ENCODE measurements at regions not wholly inside any gene's neighbourhood (a gene's known extent, or its start where the extent isn't known, plus 50 kb on each side); places are given as distances from the start of the nearest gene placed in this dataset.

- H3K27me3 ChIP-seq (ENCODE audit: control insufficient read depth in 5 of 5, insufficient read depth in 4 of 5, low read length in 5 of 5): peaks cover 3 to 12% (median 8%) of the 10 kb centered on the region in 5 donors
- H3K36me3 ChIP-seq (ENCODE audit: control insufficient read depth in 5 of 5, insufficient read depth in 5 of 5, low read length in 5 of 5): no peaks in the 10 kb centered on the region
- H3K4me3 ChIP-seq (ENCODE audit: low read depth in 1 of 5, low read length in 5 of 5): no peak overlapping the region
- H3K27ac ChIP-seq (ENCODE audit: low read depth, low read length): no peak overlapping the region
- H3K9ac ChIP-seq (ENCODE audit: low read length in 5 of 5): no peak overlapping the region
- H3K9me3 ChIP-seq (ENCODE audit: control insufficient read depth in 5 of 5, low read length in 5 of 5): no peaks in the 10 kb centered on the region
- H3K4me1 ChIP-seq (ENCODE audit: control insufficient read depth in 5 of 5, insufficient read depth in 5 of 5, low read length in 5 of 5): no peaks in the 10 kb centered on the region
Measured at GRCh38 chr6:1257778-1258177, 54.1 kb upstream of the FOXQ1 start.

DNA sequence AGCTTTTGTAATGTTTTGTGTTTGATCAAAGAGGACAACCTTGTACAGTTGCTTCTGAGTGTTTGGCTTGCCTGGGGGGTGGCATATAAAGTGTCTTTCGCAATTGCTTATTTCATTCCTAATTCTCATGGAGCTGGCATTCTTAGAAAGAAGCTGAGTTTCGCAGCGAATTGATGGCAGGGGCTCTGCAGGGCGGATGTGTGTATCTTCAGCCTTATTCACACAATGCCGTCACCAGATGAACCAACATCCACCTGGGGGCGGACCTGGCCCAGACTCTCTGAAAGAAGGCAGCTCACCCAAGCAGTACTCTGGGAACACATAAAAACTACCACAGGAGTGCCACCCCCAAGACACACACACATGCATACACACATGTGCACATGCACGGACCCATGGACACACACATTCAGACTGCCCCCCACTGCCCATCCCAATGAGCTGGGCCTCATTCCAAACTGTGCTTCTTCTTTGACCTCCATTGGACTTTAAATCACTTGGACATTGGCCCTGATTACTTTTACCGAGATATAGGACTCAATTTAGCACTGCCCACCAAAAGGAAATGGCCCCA, 55.4 kb upstream of the FOXQ1 start:
- no peak overlapping the region for H3K4me3 ChIP-seq (ENCODE audit: low read depth in 1 of 5, low read length in 5 of 5)
- no peaks in the 10 kb centered on the region for H3K9me3 ChIP-seq (ENCODE audit: control insufficient read depth in 5 of 5, low read length in 5 of 5)
- H3K27me3 ChIP-seq (ENCODE audit: control insufficient read depth in 5 of 5, insufficient read depth in 4 of 5, low read length in 5 of 5): peaks cover 3 to 12% (median 8%) of the 10 kb centered on the region in 5 donors
- H3K4me1 ChIP-seq (ENCODE audit: control insufficient read depth in 5 of 5, insufficient read depth in 5 of 5, low read length in 5 of 5): no peaks in the 10 kb centered on the region
- H3K36me3 ChIP-seq (ENCODE audit: control insufficient read depth in 5 of 5, insufficient read depth in 5 of 5, low read length in 5 of 5): no peaks in the 10 kb centered on the region
- no peak overlapping the region for H3K9ac ChIP-seq (ENCODE audit: low read length in 5 of 5)
- no peak overlapping the region for H3K27ac ChIP-seq (ENCODE audit: low read depth, low read length)

GRCh38 chr6:1255636-1256365, 56.1 kb upstream of the FOXQ1 start:
- Histone ChIP-seq H3K4me1 (ENCODE audit: control insufficient read depth in 5 of 5, insufficient read depth in 5 of 5, low read length in 5 of 5) (no peaks in the 10 kb centered on the region), H3K27me3 (ENCODE audit: control insufficient read depth in 5 of 5, insufficient read depth in 4 of 5, low read length in 5 of 5) (peaks cover 3 to 12% (median 8%) of the 10 kb centered on the region in 5 donors), H3K4me3 (ENCODE audit: low read depth in 1 of 5, low read length in 5 of 5) (no peak overlapping the region), H3K36me3 (ENCODE audit: control insufficient read depth in 5 of 5, insufficient read depth in 5 of 5, low read length in 5 of 5) (no peaks in the 10 kb centered on the region), H3K27ac (ENCODE audit: low read depth, low read length) (no peak overlapping the region), H3K9me3 (ENCODE audit: control insufficient read depth in 5 of 5, low read length in 5 of 5) (no peaks in the 10 kb centered on the region), H3K9ac (ENCODE audit: low read length in 5 of 5) (no peak overlapping the region)

DNA sequence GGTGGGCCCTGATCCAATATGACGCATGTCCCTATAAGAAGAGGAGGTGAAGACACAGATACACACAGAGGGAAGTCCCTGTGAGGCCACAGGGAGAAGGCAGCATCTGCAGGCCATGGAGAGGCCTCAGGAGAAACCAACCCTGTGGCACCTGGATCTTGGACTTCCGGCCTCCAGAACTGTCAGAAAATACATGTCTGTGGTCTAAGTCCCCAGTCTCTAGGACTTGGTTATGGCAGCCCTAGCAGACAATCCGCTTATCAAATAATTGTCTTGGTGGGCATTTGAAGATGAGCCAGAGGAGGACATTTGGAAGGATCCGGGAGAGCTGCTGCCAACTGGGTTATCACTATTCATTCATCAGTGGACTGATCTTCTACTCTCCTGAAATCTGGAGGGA, 57.6 kb upstream of the FOXQ1 start:
- no peak overlapping the region for H3K4me3 ChIP-seq (ENCODE audit: low read depth in 1 of 5, low read length in 5 of 5)
- no peaks in the 10 kb centered on the region for H3K4me1 ChIP-seq (ENCODE audit: control insufficient read depth in 5 of 5, insufficient read depth in 5 of 5, low read length in 5 of 5)
- H3K27ac ChIP-seq (ENCODE audit: low read depth, low read length): no peak overlapping the region
- H3K9me3 ChIP-seq (ENCODE audit: control insufficient read depth in 5 of 5, low read length in 5 of 5): no peaks in the 10 kb centered on the region
- H3K9ac ChIP-seq (ENCODE audit: low read length in 5 of 5): no peak overlapping the region
- peaks cover 3 to 13% (median 8%) of the 10 kb centered on the region in 5 donors for H3K27me3 ChIP-seq (ENCODE audit: control insufficient read depth in 5 of 5, insufficient read depth in 4 of 5, low read length in 5 of 5)
- H3K36me3 ChIP-seq (ENCODE audit: control insufficient read depth in 5 of 5, insufficient read depth in 5 of 5, low read length in 5 of 5): no peaks in the 10 kb centered on the region

DNA sequence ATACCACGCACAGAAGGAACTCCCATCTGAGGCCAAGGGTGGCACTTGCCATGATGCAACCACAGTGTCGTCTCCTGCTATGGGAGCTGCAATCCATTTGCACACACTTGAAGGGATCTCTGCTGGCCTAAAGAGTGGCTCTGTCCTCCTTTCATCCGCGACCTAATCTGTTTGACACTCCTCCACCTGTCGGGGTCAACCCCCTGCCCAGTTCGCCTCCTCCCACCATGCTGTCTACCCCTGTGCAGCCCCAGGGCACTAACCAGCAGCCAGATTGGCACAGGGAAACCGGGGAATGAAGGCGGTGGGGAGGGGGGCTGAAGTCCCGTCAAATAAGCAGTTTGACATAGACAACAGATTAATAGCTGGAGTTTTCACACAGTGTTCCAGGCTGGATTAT, 58.1 kb upstream of the FOXQ1 start:
- Histone ChIP-seq H3K27ac (ENCODE audit: low read depth, low read length) (no peak overlapping the region), H3K4me3 (ENCODE audit: low read depth in 1 of 5, low read length in 5 of 5) (no peak overlapping the region), H3K4me1 (ENCODE audit: control insufficient read depth in 5 of 5, insufficient read depth in 5 of 5, low read length in 5 of 5) (no peaks in the 10 kb centered on the region), H3K9ac (ENCODE audit: low read length in 5 of 5) (no peak overlapping the region), H3K36me3 (ENCODE audit: control insufficient read depth in 5 of 5, insufficient read depth in 5 of 5, low read length in 5 of 5) (no peaks in the 10 kb centered on the region), H3K27me3 (ENCODE audit: control insufficient read depth in 5 of 5, insufficient read depth in 4 of 5, low read length in 5 of 5) (peaks cover 3 to 13% (median 8%) of the 10 kb centered on the region in 5 donors), H3K9me3 (ENCODE audit: control insufficient read depth in 5 of 5, low read length in 5 of 5) (no peaks in the 10 kb centered on the region)

DNA sequence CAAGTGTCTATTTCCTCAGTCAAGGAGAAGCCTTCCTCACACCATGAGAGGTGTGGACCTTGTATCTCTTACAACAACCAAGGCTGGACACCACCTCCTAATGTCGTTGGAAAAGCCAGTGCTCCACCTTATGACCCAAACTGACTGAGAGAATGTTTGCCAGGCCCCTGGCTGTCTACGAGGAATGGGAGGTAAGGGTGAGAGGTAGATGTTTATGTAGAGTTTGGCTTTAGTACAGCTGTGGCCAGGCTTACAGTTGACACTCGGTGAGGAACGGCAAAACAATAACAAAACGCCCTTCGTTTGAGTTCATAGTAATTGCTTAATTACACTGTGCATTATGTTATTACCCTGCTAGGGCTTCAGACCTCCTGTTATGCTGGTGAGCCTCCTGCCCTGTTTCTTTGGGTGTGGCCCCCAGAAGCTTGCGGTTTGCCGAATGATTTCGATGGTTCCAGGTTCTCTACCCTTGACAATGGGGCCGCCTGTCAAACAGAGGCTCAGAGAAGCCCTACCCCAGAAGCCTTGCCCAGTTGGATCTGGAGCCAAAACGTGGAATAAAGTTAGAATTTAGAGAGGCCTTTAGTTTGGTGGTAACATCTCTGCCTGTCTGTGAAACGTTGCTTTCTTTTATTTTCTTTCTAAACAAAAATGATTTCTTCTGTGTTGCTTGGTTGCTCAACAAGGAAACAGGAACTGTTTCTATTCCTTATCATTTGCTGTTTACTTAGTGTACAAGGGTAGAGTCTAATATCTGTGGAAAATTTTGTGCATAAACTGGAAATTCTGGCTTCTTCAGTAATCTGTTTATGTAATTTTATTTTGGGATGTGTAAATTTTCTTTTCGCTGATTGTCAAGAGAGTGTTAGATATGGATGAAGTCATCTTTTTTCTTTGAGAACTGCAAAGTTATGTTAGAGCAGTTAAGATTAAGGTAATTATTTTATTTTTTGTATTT, 60.4 kb upstream of the FOXQ1 start:
- H3K4me3 ChIP-seq (ENCODE audit: low read depth in 1 of 5, low read length in 5 of 5): no peak overlapping the region
- H3K27me3 ChIP-seq (ENCODE audit: control insufficient read depth in 5 of 5, insufficient read depth in 4 of 5, low read length in 5 of 5): peaks cover 3 to 13% (median 4%) of the 10 kb centered on the region in 5 donors
- no peaks in the 10 kb centered on the region for H3K4me1 ChIP-seq (ENCODE audit: control insufficient read depth in 5 of 5, insufficient read depth in 5 of 5, low read length in 5 of 5)
- H3K27ac ChIP-seq (ENCODE audit: low read depth, low read length): no peak overlapping the region
- H3K9me3 ChIP-seq (ENCODE audit: control insufficient read depth in 5 of 5, low read length in 5 of 5): no peaks in the 10 kb centered on the region
- H3K36me3 ChIP-seq (ENCODE audit: control insufficient read depth in 5 of 5, insufficient read depth in 5 of 5, low read length in 5 of 5): no peaks in the 10 kb centered on the region
- no peak overlapping the region for H3K9ac ChIP-seq (ENCODE audit: low read length in 5 of 5)

DNA sequence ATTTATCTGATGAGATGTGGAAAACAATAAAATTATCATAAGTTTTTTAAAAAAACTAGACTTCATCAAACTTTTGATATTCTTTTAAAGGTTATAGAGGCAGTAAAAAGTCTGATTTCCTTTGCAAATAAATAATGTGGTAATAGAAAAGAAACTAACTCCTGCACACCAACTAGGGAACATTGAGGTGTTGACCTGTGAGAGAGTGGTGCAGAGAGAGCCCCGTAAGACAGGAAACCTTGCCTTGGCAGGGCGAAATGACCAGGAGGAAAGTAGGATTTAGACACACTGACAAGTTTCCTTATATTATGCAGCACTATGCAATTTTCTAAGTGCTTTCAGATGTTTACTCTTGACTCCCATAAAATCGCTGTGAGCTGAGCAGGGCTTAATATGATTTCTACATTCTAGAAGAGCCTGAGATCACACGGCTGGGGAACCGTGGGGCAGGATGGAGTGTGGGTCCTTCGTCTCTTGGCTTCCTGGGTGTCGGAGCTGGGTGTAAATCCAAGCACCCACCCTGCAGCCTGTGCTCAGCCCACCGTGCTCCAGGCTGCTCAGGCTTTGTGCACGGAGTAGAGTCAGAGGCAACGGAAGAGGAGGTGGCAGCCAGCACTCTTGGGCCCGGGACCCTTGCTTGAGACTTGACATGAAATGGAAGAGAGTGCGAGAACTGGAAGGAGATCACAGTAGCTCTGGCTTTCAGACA, 61.3 kb upstream of the FOXQ1 start:
- no peaks in the 10 kb centered on the region for H3K4me1 ChIP-seq (ENCODE audit: control insufficient read depth in 5 of 5, insufficient read depth in 5 of 5, low read length in 5 of 5)
- H3K9me3 ChIP-seq (ENCODE audit: control insufficient read depth in 5 of 5, low read length in 5 of 5): peaks cover 0 to 2% (median 0%) of the 10 kb centered on the region in 5 donors
- H3K9ac ChIP-seq (ENCODE audit: low read length in 5 of 5): no peak overlapping the region
- no peaks in the 10 kb centered on the region for H3K36me3 ChIP-seq (ENCODE audit: control insufficient read depth in 5 of 5, insufficient read depth in 5 of 5, low read length in 5 of 5)
- H3K27me3 ChIP-seq (ENCODE audit: control insufficient read depth in 5 of 5, insufficient read depth in 4 of 5, low read length in 5 of 5): peaks cover 2 to 10% (median 3%) of the 10 kb centered on the region in 5 donors
- H3K4me3 ChIP-seq (ENCODE audit: low read depth in 1 of 5, low read length in 5 of 5): no peak overlapping the region
- no peak overlapping the region for H3K27ac ChIP-seq (ENCODE audit: low read depth, low read length)

GRCh38 chr6:1247894-1248293, 64.0 kb upstream of the FOXQ1 start:
- Histone ChIP-seq H3K9me3 (ENCODE audit: control insufficient read depth in 5 of 5, low read length in 5 of 5) (peaks cover 0 to 2% (median 0%) of the 10 kb centered on the region in 5 donors), H3K27me3 (ENCODE audit: control insufficient read depth in 5 of 5, insufficient read depth in 4 of 5, low read length in 5 of 5) (peaks cover 0 to 4% (median 1%) of the 10 kb centered on the region in 5 donors), H3K4me3 (ENCODE audit: low read depth in 1 of 5, low read length in 5 of 5) (no peak overlapping the region), H3K36me3 (ENCODE audit: control insufficient read depth in 5 of 5, insufficient read depth in 5 of 5, low read length in 5 of 5) (no peaks in the 10 kb centered on the region), H3K9ac (ENCODE audit: low read length in 5 of 5) (no peak overlapping the region), H3K27ac (ENCODE audit: low read depth, low read length) (no peak overlapping the region), H3K4me1 (ENCODE audit: control insufficient read depth in 5 of 5, insufficient read depth in 5 of 5, low read length in 5 of 5) (no peaks in the 10 kb centered on the region)

GRCh38 chr6:1247056-1247455, 64.8 kb upstream of the FOXQ1 start:
- Histone ChIP-seq H3K36me3 (ENCODE audit: control insufficient read depth in 5 of 5, insufficient read depth in 5 of 5, low read length in 5 of 5) (no peaks in the 10 kb centered on the region), H3K27me3 (ENCODE audit: control insufficient read depth in 5 of 5, insufficient read depth in 4 of 5, low read length in 5 of 5) (peaks cover 0 to 6% (median 3%) of the 10 kb centered on the region in 5 donors), H3K27ac (ENCODE audit: low read depth, low read length) (no peak overlapping the region), H3K4me3 (ENCODE audit: low read depth in 1 of 5, low read length in 5 of 5) (no peak overlapping the region), H3K9ac (ENCODE audit: low read length in 5 of 5) (no peak overlapping the region), H3K4me1 (ENCODE audit: control insufficient read depth in 5 of 5, insufficient read depth in 5 of 5, low read length in 5 of 5) (no peaks in the 10 kb centered on the region), H3K9me3 (ENCODE audit: control insufficient read depth in 5 of 5, low read length in 5 of 5) (peaks cover 0 to 2% (median 0%) of the 10 kb centered on the region in 5 donors)
